HCT116 (cell line): ENCODE measurements at regions not wholly inside any gene's neighbourhood (a gene's known extent, or its start where the extent isn't known, plus 50 kb on each side); places are given as distances from the start of the nearest gene placed in this dataset.

ENCODE experiments used
- ATAC-seq: fragments of 200-7000 bp; cut with Tn5 transposase; 2 replicates; pipeline ENCODE4 v1.9.1; 2020; ENCODE audit warnings: mild to moderate bottlenecking, moderate library complexity
- BruUV-seq: library from RNA; stranded (reverse); fragments of 400-500 nt; replicated peaks from 2 replicates; lab custom pipeline; 2021; lab: Mats Ljungman, UMichigan
- CTCF ChIA-PET: fragments of 300-600 bp; sonication (Branson Sonifier 250); formaldehyde crosslinking; loops from one replicate; lab custom pipeline; 2021; ENCODE audit warnings: antibody characterized with exemption; lab: Charles Lee
- POLR2A ChIA-PET: fragments of 300-600, 350-600 bp; sonication (Branson Sonifier 250); formaldehyde crosslinking; loops from one replicate; lab custom pipeline; 2021; ENCODE audit warnings: antibody characterized with exemption; lab: Charles Lee
- RAD21 ChIA-PET, 2 experiments: fragments of 300-600 bp; sonication (Branson Sonifier 250); formaldehyde crosslinking; loops; one replicate each; lab custom pipeline; 2023; ENCODE audit warnings: low total read pairs in 2 of 2; ENCODE audit not compliant: uncharacterized antibody in 2 of 2, unreplicated experiment in 2 of 2, low non-redundant PET in 1 of 2; lab: Charles Lee
- DNase-seq: peaks from one replicate; pipeline ENCODE4 v3.0.0-alpha.2; 2010; ENCODE audit warnings: low read depth, low spot score
- H2AFZ ChIP-seq: fragments of 200-600 bp; shearing (Covaris generic), sonication (generic); 2 replicates; pipeline ENCODE4 v1.6.1; 2017; ENCODE audit warnings: low read depth, mixed run types, mixed read lengths, antibody characterized with exemption, low read length; ENCODE audit not compliant: poor library complexity, severe bottlenecking
- H3K27ac ChIP-seq: 2 replicates; pipeline ENCODE4 v1.5.1; 2012; ENCODE audit warnings: low read depth, low read length
- H3K27me3 ChIP-seq: fragments of 200-600 bp; sonication (generic); 2 replicates; pipeline ENCODE4 v1.6.1; 2016; ENCODE audit warnings: mixed run types, low read length, mixed read lengths; ENCODE audit not compliant: insufficient read depth
- H3K36me3 ChIP-seq, 2 experiments: fragments of 200-500 bp in 1 of 2; fragments of 200-600 bp in 1 of 2; sonication (Bioruptor generic) in 1 of 2; sonication (generic) in 1 of 2; 2 replicates each; pipeline versions ENCODE4 v1.5.1 to v1.6.1; 2014 to 2016; ENCODE audit warnings: low read length in 2 of 2, inconsistent platforms in 1 of 2, mixed read lengths in 1 of 2, mixed run types in 1 of 2; ENCODE audit not compliant: insufficient read depth in 2 of 2, control insufficient read depth in 1 of 2
- H3K4me1 ChIP-seq, 2 experiments: fragments of 200-600 bp in 1 of 2; sonication (generic) in 1 of 2; 2 replicates each; pipeline versions ENCODE4 v1.5.1 to v1.6.1; 2012 to 2017; ENCODE audit warnings: low read length in 2 of 2, inconsistent platforms in 1 of 2, mild to moderate bottlenecking in 1 of 2, mixed read lengths in 1 of 2, mixed run types in 1 of 2, moderate library complexity in 1 of 2; ENCODE audit not compliant: insufficient read depth in 2 of 2, control insufficient read depth in 1 of 2
- H3K4me2 ChIP-seq: fragments of 200-600 bp; sonication (generic); 2 replicates; pipeline ENCODE4 v1.6.1; 2017; ENCODE audit warnings: mixed run types, low read length, mixed read lengths
- H3K4me3 ChIP-seq, 2 experiments: fragments of 200-600 bp in 1 of 2; sonication (generic) in 1 of 2; replicated peaks in 1 of 2; 2 replicates each; pipeline ENCODE4 v1.5.1; 2011 to 2016; ENCODE audit warnings: low read length in 2 of 2, control low read depth in 1 of 2, low read depth in 1 of 2, mild to moderate bottlenecking in 1 of 2, mixed read lengths in 1 of 2, mixed run types in 1 of 2
- H3K79me2 ChIP-seq: fragments of 200-600 bp; sonication (generic); 2 replicates; pipeline ENCODE4 v1.6.1; 2017; ENCODE audit warnings: mild to moderate bottlenecking, mixed run types, low read length, moderate library complexity, mixed read lengths; ENCODE audit not compliant: insufficient read depth
- H3K9ac ChIP-seq: fragments of 200-600 bp; sonication (generic); 2 replicates; pipeline ENCODE4 v1.6.1; 2016; ENCODE audit warnings: low read length, mixed read lengths
- H3K9me2 ChIP-seq: fragments of 200-600 bp; sonication (generic), shearing (Covaris generic); 2 replicates; pipeline ENCODE4 v1.6.1; 2017; ENCODE audit warnings: mixed run types, mild to moderate bottlenecking, moderate library complexity; ENCODE audit not compliant: insufficient read depth
- H3K9me3 ChIP-seq, 2 experiments: fragments of 200-500 bp in 1 of 2; fragments of 200-600 bp in 1 of 2; sonication (Bioruptor generic) in 1 of 2; sonication (generic) in 1 of 2; 2 replicates each; pipeline ENCODE4 v1.6.1; 2014 to 2017; ENCODE audit warnings: low read length in 2 of 2, mixed read lengths in 2 of 2, inconsistent platforms in 1 of 2, low read depth in 1 of 2, mild to moderate bottlenecking in 1 of 2, mixed run types in 1 of 2, moderate library complexity in 1 of 2; ENCODE audit not compliant: control insufficient read depth in 1 of 2, insufficient read depth in 1 of 2
- H4K20me1 ChIP-seq: fragments of 200-600 bp; sonication (generic), shearing (Covaris generic); 2 replicates; pipeline ENCODE4 v1.6.1; 2017; ENCODE audit warnings: mixed run types, mild to moderate bottlenecking, moderate library complexity; ENCODE audit not compliant: insufficient read depth
- EGR1 ChIP-seq: IDR thresholded peaks from 2 replicates; pipeline ENCODE4 v1.6.1; 2012; ENCODE audit warnings: low read depth
- ELF1 ChIP-seq: IDR thresholded peaks from 2 replicates; pipeline ENCODE4 v1.6.1; 2012; ENCODE audit warnings: low read depth, borderline replicate concordance
- EZH2phosphoT487 ChIP-seq: fragments of 200-600 bp; IDR thresholded peaks from 2 replicates; pipeline ENCODE4 v1.6.1; 2018; ENCODE audit warnings: antibody characterized with exemption, borderline replicate concordance
- FOSL1 ChIP-seq: IDR thresholded peaks from 2 replicates; pipeline ENCODE4 v1.6.1; 2012; ENCODE audit warnings: low read depth
- JUND ChIP-seq: IDR thresholded peaks from 2 replicates; pipeline ENCODE4 v1.6.1; 2012
- MAX ChIP-seq: IDR thresholded peaks from 2 replicates; pipeline ENCODE4 v1.6.1; 2012
- POLR2AphosphoS5 ChIP-seq: IDR thresholded peaks from 2 replicates; pipeline ENCODE4 v1.6.1; 2011; ENCODE audit warnings: mild to moderate bottlenecking, low read depth, low read length, moderate library complexity
- SP1 ChIP-seq: IDR thresholded peaks from 2 replicates; pipeline ENCODE4 v1.6.1; 2012; ENCODE audit warnings: low read depth
- SRF ChIP-seq: IDR thresholded peaks from 2 replicates; pipeline ENCODE4 v1.6.1; 2012; ENCODE audit warnings: low read depth
- YY1 ChIP-seq: IDR thresholded peaks from 2 replicates; pipeline ENCODE4 v1.6.1; 2011; ENCODE audit warnings: low read length, low read depth, moderate library complexity, mild to moderate bottlenecking; ENCODE audit not compliant: insufficient replicate concordance; ENCODE audit errors: extremely low read depth
- intact Hi-C: fragments of 100-400 bp; cut with micrococcal nuclease; formaldehyde crosslinking; loops from 2 replicates; pipeline ENCODE4 v1.10.0; 2022
- TF ChIP-seq, protein P1 (sequence below): IDR thresholded peaks from 2 replicates; pipeline ENCODE4 v1.6.1; 2012
- TF ChIP-seq, protein P2 (sequence below), 3 experiments: fragments of 200-600 bp in 1 of 3; sonication (generic) in 1 of 3; IDR thresholded peaks in 2 of 3; conservative IDR thresholded peaks in 1 of 3; 2 replicates each; pipeline ENCODE4 v1.5.1; 2012 to 2017; ENCODE audit warnings: low read depth in 2 of 3, low read length in 2 of 3, antibody characterized with exemption in 1 of 3, borderline replicate concordance in 1 of 3, control low read depth in 1 of 3, mild to moderate bottlenecking in 1 of 3, mixed read lengths in 1 of 3, mixed run types in 1 of 3, moderate library complexity in 1 of 3; ENCODE audit not compliant: insufficient read depth in 1 of 3
- TF ChIP-seq, protein P3 (sequence below): IDR thresholded peaks from 2 replicates; pipeline ENCODE4 v1.6.1; 2011; ENCODE audit warnings: mild to moderate bottlenecking, low read length, moderate library complexity; ENCODE audit not compliant: insufficient replicate concordance; ENCODE audit errors: extremely low read depth
- TF ChIP-seq, protein P4 (sequence below): IDR thresholded peaks from 2 replicates; pipeline ENCODE4 v1.6.1; 2012; ENCODE audit warnings: low read depth

GRCh38 chrX:40949071-40949470, 136.2 kb upstream of the USP9X start:
- no TSS peak for BruUV-seq
- POLR2A ChIA-PET = no interaction called here
- no peaks in the 10 kb centered on the region for H3K36me3 ChIP-seq
- no peak overlapping the region for H3K27ac ChIP-seq
- H2AFZ ChIP-seq = no peak overlapping the region
- H3K4me1 ChIP-seq = peaks cover 4 to 10% of the 10 kb centered on the region in 2 experiments; a peak in 3 of 4 replicates
- CTCF ChIA-PET = no interaction called here
- H3K4me2 ChIP-seq = no peak overlapping the region
- H3K4me3 ChIP-seq = no peak overlapping the region
- TF ChIP-seq, protein P1, sequence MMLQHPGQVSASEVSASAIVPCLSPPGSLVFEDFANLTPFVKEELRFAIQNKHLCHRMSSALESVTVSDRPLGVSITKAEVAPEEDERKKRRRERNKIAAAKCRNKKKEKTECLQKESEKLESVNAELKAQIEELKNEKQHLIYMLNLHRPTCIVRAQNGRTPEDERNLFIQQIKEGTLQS = no peak
- TF ChIP-seq EZH2phosphoT487 (no peak), EGR1 (no peak), FOSL1 (no peak), MAX (no peak), SP1 (no peak), SRF (no peak), POLR2AphosphoS5 (no peak), YY1 (no peak), ELF1 (no peak), JUND (no peak)
- TF ChIP-seq, protein P2, sequence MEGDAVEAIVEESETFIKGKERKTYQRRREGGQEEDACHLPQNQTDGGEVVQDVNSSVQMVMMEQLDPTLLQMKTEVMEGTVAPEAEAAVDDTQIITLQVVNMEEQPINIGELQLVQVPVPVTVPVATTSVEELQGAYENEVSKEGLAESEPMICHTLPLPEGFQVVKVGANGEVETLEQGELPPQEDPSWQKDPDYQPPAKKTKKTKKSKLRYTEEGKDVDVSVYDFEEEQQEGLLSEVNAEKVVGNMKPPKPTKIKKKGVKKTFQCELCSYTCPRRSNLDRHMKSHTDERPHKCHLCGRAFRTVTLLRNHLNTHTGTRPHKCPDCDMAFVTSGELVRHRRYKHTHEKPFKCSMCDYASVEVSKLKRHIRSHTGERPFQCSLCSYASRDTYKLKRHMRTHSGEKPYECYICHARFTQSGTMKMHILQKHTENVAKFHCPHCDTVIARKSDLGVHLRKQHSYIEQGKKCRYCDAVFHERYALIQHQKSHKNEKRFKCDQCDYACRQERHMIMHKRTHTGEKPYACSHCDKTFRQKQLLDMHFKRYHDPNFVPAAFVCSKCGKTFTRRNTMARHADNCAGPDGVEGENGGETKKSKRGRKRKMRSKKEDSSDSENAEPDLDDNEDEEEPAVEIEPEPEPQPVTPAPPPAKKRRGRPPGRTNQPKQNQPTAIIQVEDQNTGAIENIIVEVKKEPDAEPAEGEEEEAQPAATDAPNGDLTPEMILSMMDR (IDR thresholded peaks at IDR 0.05 in 2 of 3, conservative IDR thresholded peaks at IDR 0.05 in 1 of 3; ENCODE audit: borderline replicate concordance in 1 of 3, insufficient read depth in 1 of 3, low read depth in 2 of 3, low read length in 2 of 3) = no peak
- TF ChIP-seq, protein P3, sequence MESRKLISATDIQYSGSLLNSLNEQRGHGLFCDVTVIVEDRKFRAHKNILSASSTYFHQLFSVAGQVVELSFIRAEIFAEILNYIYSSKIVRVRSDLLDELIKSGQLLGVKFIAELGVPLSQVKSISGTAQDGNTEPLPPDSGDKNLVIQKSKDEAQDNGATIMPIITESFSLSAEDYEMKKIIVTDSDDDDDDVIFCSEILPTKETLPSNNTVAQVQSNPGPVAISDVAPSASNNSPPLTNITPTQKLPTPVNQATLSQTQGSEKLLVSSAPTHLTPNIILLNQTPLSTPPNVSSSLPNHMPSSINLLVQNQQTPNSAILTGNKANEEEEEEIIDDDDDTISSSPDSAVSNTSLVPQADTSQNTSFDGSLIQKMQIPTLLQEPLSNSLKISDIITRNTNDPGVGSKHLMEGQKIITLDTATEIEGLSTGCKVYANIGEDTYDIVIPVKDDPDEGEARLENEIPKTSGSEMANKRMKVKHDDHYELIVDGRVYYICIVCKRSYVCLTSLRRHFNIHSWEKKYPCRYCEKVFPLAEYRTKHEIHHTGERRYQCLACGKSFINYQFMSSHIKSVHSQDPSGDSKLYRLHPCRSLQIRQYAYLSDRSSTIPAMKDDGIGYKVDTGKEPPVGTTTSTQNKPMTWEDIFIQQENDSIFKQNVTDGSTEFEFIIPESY = no peak
- TF ChIP-seq, protein P4, sequence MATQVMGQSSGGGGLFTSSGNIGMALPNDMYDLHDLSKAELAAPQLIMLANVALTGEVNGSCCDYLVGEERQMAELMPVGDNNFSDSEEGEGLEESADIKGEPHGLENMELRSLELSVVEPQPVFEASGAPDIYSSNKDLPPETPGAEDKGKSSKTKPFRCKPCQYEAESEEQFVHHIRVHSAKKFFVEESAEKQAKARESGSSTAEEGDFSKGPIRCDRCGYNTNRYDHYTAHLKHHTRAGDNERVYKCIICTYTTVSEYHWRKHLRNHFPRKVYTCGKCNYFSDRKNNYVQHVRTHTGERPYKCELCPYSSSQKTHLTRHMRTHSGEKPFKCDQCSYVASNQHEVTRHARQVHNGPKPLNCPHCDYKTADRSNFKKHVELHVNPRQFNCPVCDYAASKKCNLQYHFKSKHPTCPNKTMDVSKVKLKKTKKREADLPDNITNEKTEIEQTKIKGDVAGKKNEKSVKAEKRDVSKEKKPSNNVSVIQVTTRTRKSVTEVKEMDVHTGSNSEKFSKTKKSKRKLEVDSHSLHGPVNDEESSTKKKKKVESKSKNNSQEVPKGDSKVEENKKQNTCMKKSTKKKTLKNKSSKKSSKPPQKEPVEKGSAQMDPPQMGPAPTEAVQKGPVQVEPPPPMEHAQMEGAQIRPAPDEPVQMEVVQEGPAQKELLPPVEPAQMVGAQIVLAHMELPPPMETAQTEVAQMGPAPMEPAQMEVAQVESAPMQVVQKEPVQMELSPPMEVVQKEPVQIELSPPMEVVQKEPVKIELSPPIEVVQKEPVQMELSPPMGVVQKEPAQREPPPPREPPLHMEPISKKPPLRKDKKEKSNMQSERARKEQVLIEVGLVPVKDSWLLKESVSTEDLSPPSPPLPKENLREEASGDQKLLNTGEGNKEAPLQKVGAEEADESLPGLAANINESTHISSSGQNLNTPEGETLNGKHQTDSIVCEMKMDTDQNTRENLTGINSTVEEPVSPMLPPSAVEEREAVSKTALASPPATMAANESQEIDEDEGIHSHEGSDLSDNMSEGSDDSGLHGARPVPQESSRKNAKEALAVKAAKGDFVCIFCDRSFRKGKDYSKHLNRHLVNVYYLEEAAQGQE = no peak
- no peaks in the 10 kb centered on the region for H3K79me2 ChIP-seq
- DNase-seq (no peak), ATAC-seq (no peak)
- no peak overlapping the region for H3K9ac ChIP-seq
- no peaks in the 10 kb centered on the region for H3K9me3 ChIP-seq
- intact Hi-C loops = no loop called here
- no peaks in the 10 kb centered on the region for H4K20me1 ChIP-seq
- no peaks in the 10 kb centered on the region for H3K9me2 ChIP-seq
- H3K27me3 ChIP-seq = no peaks in the 10 kb centered on the region
- RAD21 ChIA-PET = no interaction called here
